DND-41 (cell line): ENCODE measurements at regions not wholly inside any gene's neighbourhood (a gene's known extent, or its start where the extent isn't known, plus 50 kb on each side); places are given as distances from the start of the nearest gene placed in this dataset.

Experiments used
- CTCF ChIP-seq: IDR thresholded peaks from 2 replicates; pipeline ENCODE4 v1.5.1; 2012; ENCODE audit warnings: borderline replicate concordance, low read length, moderate library complexity, mild to moderate bottlenecking; ENCODE audit not compliant: poor library complexity, severe bottlenecking; ENCODE audit errors: extremely low read depth
- EZH2 ChIP-seq: IDR thresholded peaks from 3 replicates; pipeline ENCODE4 v1.6.1; 2012; ENCODE audit warnings: borderline replicate concordance, low read depth, mild to moderate bottlenecking, moderate library complexity, low read length, inconsistent platforms; ENCODE audit not compliant: severe bottlenecking

- no peak for TF ChIP-seq CTCF
- TF ChIP-seq EZH2 = no peak
These were observed 72.9 kb downstream of the FAM9B start for GRCh38 chrX:8960957-8961468.
